Mesodermal cell (in vitro differentiated cells): ENCODE measurements at regions not wholly inside any gene's neighbourhood (a gene's known extent, or its start where the extent isn't known, plus 50 kb on each side); places are given as distances from the start of the nearest gene placed in this dataset.
"Not testable (repeated sequence)": the region's sequence is repeated elsewhere in the genome, so short reads cannot be mapped to it uniquely, and the experiment has no call there.

Experiments
- H3K27ac ChIP-seq: 2 replicates; pipeline ENCODE4 v1.7.0; 2013; ENCODE audit warnings: mild to moderate bottlenecking, low read depth, low read length, moderate library complexity; ENCODE audit not compliant: severe bottlenecking
- H3K36me3 ChIP-seq: 2 replicates; pipeline ENCODE4 v1.7.1; 2013; ENCODE audit warnings: mild to moderate bottlenecking, low read length, moderate library complexity; ENCODE audit not compliant: control insufficient read depth, insufficient read depth
- H3K4me1 ChIP-seq: one replicate; pipeline ENCODE4 v1.7.1; 2013; ENCODE audit warnings: mild to moderate bottlenecking, low read length; ENCODE audit not compliant: insufficient read depth, control insufficient read depth, poor library complexity, severe bottlenecking
- H3K4me3 ChIP-seq: 2 replicates; pipeline ENCODE4 v1.7.0; 2013; ENCODE audit warnings: low read length, control low read depth, mild to moderate bottlenecking; ENCODE audit not compliant: insufficient read depth, poor library complexity, severe bottlenecking; ENCODE audit errors: extremely low read depth
- H3K9me3 ChIP-seq: 2 replicates; pipeline ENCODE4 v1.7.1; 2013; ENCODE audit warnings: mild to moderate bottlenecking, low read length, moderate library complexity; ENCODE audit not compliant: control insufficient read depth
- WGBS, 2 experiments: methylation state at CpG; one replicate each; pipeline ENCODE4 v1.1.5; 2013; ENCODE audit warnings: missing lambda C conversion rate in 2 of 2; ENCODE audit not compliant: insufficient coverage in 2 of 2; 5-methylcytosine and 5-hydroxymethylcytosine counted together

- H3K4me3 ChIP-seq, H3K4me1 ChIP-seq, H3K27ac ChIP-seq, H3K36me3 ChIP-seq: not testable (repeated sequence)
- H3K9me3 ChIP-seq, result peaks cover 12% of the 10 kb centered on the region
- 100% methylated on average over 1 of the region's 6 CpGs for WGBS, 2 experiments
Measured at GRCh38 chr5:25407365-25407764, 762.6 kb upstream of the CDH10 start.

GRCh38 chr5:25405850-25406249, 761.1 kb upstream of the CDH10 start:
- no peak overlapping the region for H3K27ac ChIP-seq
- no peaks in the 10 kb centered on the region for H3K36me3 ChIP-seq
- 88 to 100% methylated on average over 1 of the region's 1 CpG for WGBS, 2 experiments
- no peak overlapping the region for H3K4me3 ChIP-seq
- no peaks in the 10 kb centered on the region for H3K4me1 ChIP-seq
- H3K9me3 ChIP-seq, result peaks cover 12% of the 10 kb centered on the region

- H3K9me3 ChIP-seq, result peaks cover 12% of the 10 kb centered on the region
- H3K36me3 ChIP-seq, result no peaks in the 10 kb centered on the region
- H3K27ac ChIP-seq, result no peak overlapping the region
- WGBS, 2 experiments, result no CpG with 5 or more reads among the region's 1 CpG
- no peak overlapping the region for H3K4me3 ChIP-seq
- H3K4me1 ChIP-seq, result no peaks in the 10 kb centered on the region
Measured at GRCh38 chr5:25399878-25400480, 755.2 kb upstream of the CDH10 start.

- H3K9me3 ChIP-seq, result no peaks in the 10 kb centered on the region
- H3K27ac ChIP-seq, result no peak overlapping the region
- H3K4me1 ChIP-seq, result no peaks in the 10 kb centered on the region
- H3K36me3 ChIP-seq, result no peaks in the 10 kb centered on the region
- no peak overlapping the region for H3K4me3 ChIP-seq
- WGBS, 2 experiments, result no CpG with 5 or more reads among the region's 1 CpG
Measured at GRCh38 chr5:25393957-25394356, 749.2 kb upstream of the CDH10 start.

- Histone ChIP-seq H3K4me1 (no peaks in the 10 kb centered on the region), H3K36me3 (no peaks in the 10 kb centered on the region), H3K4me3 (no peak overlapping the region), H3K9me3 (no peaks in the 10 kb centered on the region), H3K27ac (no peak overlapping the region)
- WGBS, 2 experiments, result 71 to 75% methylated on average over 1 of the region's 1 CpG
Measured at GRCh38 chr5:25393256-25393655, 748.5 kb upstream of the CDH10 start.

- H3K4me3 ChIP-seq, result no peak overlapping the region
- H3K9me3 ChIP-seq, result no peaks in the 10 kb centered on the region
- no peaks in the 10 kb centered on the region for H3K4me1 ChIP-seq
- no peaks in the 10 kb centered on the region for H3K36me3 ChIP-seq
- H3K27ac ChIP-seq, result no peak overlapping the region
- WGBS, 2 experiments, result 57 to 100% methylated on average over 1 of the region's 1 CpG
Measured at GRCh38 chr5:25387953-25388352, 743.2 kb upstream of the CDH10 start.

GRCh38 chr5:25362799-25363198, 718.0 kb upstream of the CDH10 start:
- H3K4me3 ChIP-seq, result no peak overlapping the region
- H3K36me3 ChIP-seq, result no peaks in the 10 kb centered on the region
- H3K9me3 ChIP-seq, result no peaks in the 10 kb centered on the region
- 76 to 91% methylated on average over 4 of the region's 5 CpGs for WGBS, 2 experiments
- no peak overlapping the region for H3K27ac ChIP-seq
- peaks cover 5% of the 10 kb centered on the region for H3K4me1 ChIP-seq

GRCh38 chr5:25358919-25359318, 714.1 kb upstream of the CDH10 start:
- H3K4me1 ChIP-seq, result peaks cover 5% of the 10 kb centered on the region
- no peak overlapping the region for H3K27ac ChIP-seq
- no CpG with 5 or more reads among the region's 2 CpGs for WGBS, 2 experiments
- no peak overlapping the region for H3K4me3 ChIP-seq
- H3K36me3 ChIP-seq, result no peaks in the 10 kb centered on the region
- H3K9me3 ChIP-seq, result no peaks in the 10 kb centered on the region

- 83 to 86% methylated on average over 8 of the region's 8 CpGs for WGBS, 2 experiments
Measured at GRCh38 chr5:25357605-25358004, 712.8 kb upstream of the CDH10 start.

GRCh38 chr5:25349746-25350145, 705.0 kb upstream of the CDH10 start:
- Histone ChIP-seq H3K4me3 (no peak overlapping the region), H3K4me1 (no peaks in the 10 kb centered on the region), H3K27ac (no peak overlapping the region), H3K9me3 (no peaks in the 10 kb centered on the region), H3K36me3 (no peaks in the 10 kb centered on the region)

More at GRCh38 chr5:25357605-25358004, 712.8 kb upstream of the CDH10 start:
- no peak overlapping the region for H3K4me3 ChIP-seq
- no peaks in the 10 kb centered on the region for H3K36me3 ChIP-seq
- H3K27ac ChIP-seq, result no peak overlapping the region
- no peaks in the 10 kb centered on the region for H3K4me1 ChIP-seq
- H3K9me3 ChIP-seq, result no peaks in the 10 kb centered on the region

- WGBS, 2 experiments, result 50 to 58% methylated on average over 1 to 2 of the region's 5 CpGs
- H3K4me3 ChIP-seq, result no peak overlapping the region
- H3K27ac ChIP-seq, result no peak overlapping the region
- H3K9me3 ChIP-seq, result no peaks in the 10 kb centered on the region
- H3K36me3 ChIP-seq, result no peaks in the 10 kb centered on the region
- H3K4me1 ChIP-seq, result no peaks in the 10 kb centered on the region
Measured at GRCh38 chr5:25345240-25345771, 700.5 kb upstream of the CDH10 start.
